OCI-LY1 (cell line): ENCODE measurements at regions not wholly inside any gene's neighbourhood (a gene's known extent, or its start where the extent isn't known, plus 50 kb on each side); places are given as distances from the start of the nearest gene placed in this dataset.

Experiments
- CTCF ChIP-seq: fragments of 200-600 bp; sonication (generic), shearing (Covaris generic); IDR thresholded peaks from 2 replicates; pipeline ENCODE4 v1.5.1; 2017; ENCODE audit warnings: mild to moderate bottlenecking, antibody characterized with exemption, low read length, moderate library complexity, mixed read lengths
- EZH2 ChIP-seq: fragments of 200-600 bp; sonication (generic), shearing (Covaris generic); IDR thresholded peaks from 2 replicates; pipeline ENCODE4 v1.8.0; 2017; ENCODE audit warnings: borderline replicate concordance, mixed run types, mild to moderate bottlenecking, antibody characterized with exemption, low read length, moderate library complexity, mixed read lengths

GRCh38 chr9:81123526-81123925, 565.8 kb downstream of the TLE1 start:
- TF ChIP-seq CTCF (no peak), EZH2 (no peak)
